Liver (tissue), 3 donors: ENCODE measurements at regions not wholly inside any gene's neighbourhood (a gene's known extent, or its start where the extent isn't known, plus 50 kb on each side); places are given as distances from the start of the nearest gene placed in this dataset.

Source experiments
- JUND ChIP-seq, 2 donors: IDR thresholded peaks; 2 replicates each; pipeline ENCODE4 v1.6.1; 2016; ENCODE audit warnings: antibody characterized with exemption in 2 of 2
- MAX ChIP-seq: IDR thresholded peaks from 2 replicates; pipeline ENCODE4 v1.6.1; 2016; ENCODE audit warnings: antibody characterized with exemption
- RAD21 ChIP-seq, 2 donors: IDR thresholded peaks; 2 replicates each; pipeline ENCODE4 v1.6.1; 2016; ENCODE audit warnings: antibody characterized with exemption in 2 of 2, mild to moderate bottlenecking in 2 of 2
- RXRA ChIP-seq, 2 donors: IDR thresholded peaks; 2 replicates each; pipeline ENCODE4 v1.6.1; 2017 to 2018; ENCODE audit warnings: antibody characterized with exemption in 2 of 2, mild to moderate bottlenecking in 1 of 2
- SP1 ChIP-seq: IDR thresholded peaks from 2 replicates; pipeline ENCODE4 v1.6.1; 2018; ENCODE audit warnings: antibody characterized with exemption, mild to moderate bottlenecking
- TAF1 ChIP-seq: conservative IDR thresholded peaks from 2 replicates; pipeline ENCODE4 v1.6.1; 2016; ENCODE audit warnings: antibody characterized with exemption, mild to moderate bottlenecking
- YY1 ChIP-seq: IDR thresholded peaks from 2 replicates; pipeline ENCODE4 v1.6.1; 2016; ENCODE audit warnings: antibody characterized with exemption, mild to moderate bottlenecking
- TF ChIP-seq, protein P1 (sequence below): fragments of 150-350 bp; IDR thresholded peaks from 2 replicates; pipeline ENCODE4 v1.5.1; 2017; ENCODE audit warnings: improper control_type of control experiment, low read depth, low read length; ENCODE audit not compliant: missing input control
- TF ChIP-seq, protein P2 (sequence below): IDR thresholded peaks from 2 replicates; pipeline ENCODE4 v1.6.1; 2016; ENCODE audit warnings: antibody characterized with exemption, mild to moderate bottlenecking
- donor health status: healthy.
- donor health status: healthy.

- TF ChIP-seq, protein P1, sequence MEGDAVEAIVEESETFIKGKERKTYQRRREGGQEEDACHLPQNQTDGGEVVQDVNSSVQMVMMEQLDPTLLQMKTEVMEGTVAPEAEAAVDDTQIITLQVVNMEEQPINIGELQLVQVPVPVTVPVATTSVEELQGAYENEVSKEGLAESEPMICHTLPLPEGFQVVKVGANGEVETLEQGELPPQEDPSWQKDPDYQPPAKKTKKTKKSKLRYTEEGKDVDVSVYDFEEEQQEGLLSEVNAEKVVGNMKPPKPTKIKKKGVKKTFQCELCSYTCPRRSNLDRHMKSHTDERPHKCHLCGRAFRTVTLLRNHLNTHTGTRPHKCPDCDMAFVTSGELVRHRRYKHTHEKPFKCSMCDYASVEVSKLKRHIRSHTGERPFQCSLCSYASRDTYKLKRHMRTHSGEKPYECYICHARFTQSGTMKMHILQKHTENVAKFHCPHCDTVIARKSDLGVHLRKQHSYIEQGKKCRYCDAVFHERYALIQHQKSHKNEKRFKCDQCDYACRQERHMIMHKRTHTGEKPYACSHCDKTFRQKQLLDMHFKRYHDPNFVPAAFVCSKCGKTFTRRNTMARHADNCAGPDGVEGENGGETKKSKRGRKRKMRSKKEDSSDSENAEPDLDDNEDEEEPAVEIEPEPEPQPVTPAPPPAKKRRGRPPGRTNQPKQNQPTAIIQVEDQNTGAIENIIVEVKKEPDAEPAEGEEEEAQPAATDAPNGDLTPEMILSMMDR, result no peak
- TF ChIP-seq JUND (IDR thresholded peaks at IDR 0.05) (no peak), MAX (no peak), YY1 (no peak), RXRA (IDR thresholded peaks at IDR 0.05) (no peak), RAD21 (IDR thresholded peaks at IDR 0.05) (no peak), SP1 (no peak), TAF1 (no peak)
- TF ChIP-seq, protein P2, sequence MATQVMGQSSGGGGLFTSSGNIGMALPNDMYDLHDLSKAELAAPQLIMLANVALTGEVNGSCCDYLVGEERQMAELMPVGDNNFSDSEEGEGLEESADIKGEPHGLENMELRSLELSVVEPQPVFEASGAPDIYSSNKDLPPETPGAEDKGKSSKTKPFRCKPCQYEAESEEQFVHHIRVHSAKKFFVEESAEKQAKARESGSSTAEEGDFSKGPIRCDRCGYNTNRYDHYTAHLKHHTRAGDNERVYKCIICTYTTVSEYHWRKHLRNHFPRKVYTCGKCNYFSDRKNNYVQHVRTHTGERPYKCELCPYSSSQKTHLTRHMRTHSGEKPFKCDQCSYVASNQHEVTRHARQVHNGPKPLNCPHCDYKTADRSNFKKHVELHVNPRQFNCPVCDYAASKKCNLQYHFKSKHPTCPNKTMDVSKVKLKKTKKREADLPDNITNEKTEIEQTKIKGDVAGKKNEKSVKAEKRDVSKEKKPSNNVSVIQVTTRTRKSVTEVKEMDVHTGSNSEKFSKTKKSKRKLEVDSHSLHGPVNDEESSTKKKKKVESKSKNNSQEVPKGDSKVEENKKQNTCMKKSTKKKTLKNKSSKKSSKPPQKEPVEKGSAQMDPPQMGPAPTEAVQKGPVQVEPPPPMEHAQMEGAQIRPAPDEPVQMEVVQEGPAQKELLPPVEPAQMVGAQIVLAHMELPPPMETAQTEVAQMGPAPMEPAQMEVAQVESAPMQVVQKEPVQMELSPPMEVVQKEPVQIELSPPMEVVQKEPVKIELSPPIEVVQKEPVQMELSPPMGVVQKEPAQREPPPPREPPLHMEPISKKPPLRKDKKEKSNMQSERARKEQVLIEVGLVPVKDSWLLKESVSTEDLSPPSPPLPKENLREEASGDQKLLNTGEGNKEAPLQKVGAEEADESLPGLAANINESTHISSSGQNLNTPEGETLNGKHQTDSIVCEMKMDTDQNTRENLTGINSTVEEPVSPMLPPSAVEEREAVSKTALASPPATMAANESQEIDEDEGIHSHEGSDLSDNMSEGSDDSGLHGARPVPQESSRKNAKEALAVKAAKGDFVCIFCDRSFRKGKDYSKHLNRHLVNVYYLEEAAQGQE, result no peak
Measured at GRCh38 chr11:15830741-15831428, 525.5 kb downstream of the SOX6 start.
